ENCODE measurements at regions not wholly inside any gene's neighbourhood (a gene's known extent, or its start where the extent isn't known, plus 50 kb on each side); places are given as distances from the start of the nearest gene placed in this dataset.

GRCh38 chr18:77990131-77990530, 740.5 kb downstream of the GALR1 start:
- DNase-seq (ENCODE audit: low read depth), result no peak

GRCh38 chr18:77990901-77991300, 741.3 kb downstream of the GALR1 start:
- DNase-seq (ENCODE audit: low read depth), result no peak

DNA sequence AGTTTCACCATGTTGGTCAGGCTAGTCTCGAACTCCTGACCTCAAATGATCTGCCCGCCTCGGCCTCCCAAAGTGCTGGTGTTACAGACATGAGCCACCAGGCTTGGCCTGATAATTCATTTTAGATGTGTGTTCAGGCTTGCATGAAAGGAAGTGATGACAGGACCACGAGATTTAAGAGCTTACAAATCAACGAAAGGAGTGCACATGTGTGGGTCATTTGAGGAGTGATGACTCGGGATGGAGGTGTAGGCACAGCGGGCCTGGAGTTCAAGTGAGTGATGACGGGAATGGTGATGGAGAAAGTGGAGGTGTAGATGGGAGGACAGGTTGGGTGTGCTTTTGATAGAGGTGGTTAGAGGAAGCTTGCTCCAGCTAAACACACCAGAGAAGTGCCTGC, 742.4 kb downstream of the GALR1 start:
- no peak for DNase-seq (ENCODE audit: low read depth)

DNA sequence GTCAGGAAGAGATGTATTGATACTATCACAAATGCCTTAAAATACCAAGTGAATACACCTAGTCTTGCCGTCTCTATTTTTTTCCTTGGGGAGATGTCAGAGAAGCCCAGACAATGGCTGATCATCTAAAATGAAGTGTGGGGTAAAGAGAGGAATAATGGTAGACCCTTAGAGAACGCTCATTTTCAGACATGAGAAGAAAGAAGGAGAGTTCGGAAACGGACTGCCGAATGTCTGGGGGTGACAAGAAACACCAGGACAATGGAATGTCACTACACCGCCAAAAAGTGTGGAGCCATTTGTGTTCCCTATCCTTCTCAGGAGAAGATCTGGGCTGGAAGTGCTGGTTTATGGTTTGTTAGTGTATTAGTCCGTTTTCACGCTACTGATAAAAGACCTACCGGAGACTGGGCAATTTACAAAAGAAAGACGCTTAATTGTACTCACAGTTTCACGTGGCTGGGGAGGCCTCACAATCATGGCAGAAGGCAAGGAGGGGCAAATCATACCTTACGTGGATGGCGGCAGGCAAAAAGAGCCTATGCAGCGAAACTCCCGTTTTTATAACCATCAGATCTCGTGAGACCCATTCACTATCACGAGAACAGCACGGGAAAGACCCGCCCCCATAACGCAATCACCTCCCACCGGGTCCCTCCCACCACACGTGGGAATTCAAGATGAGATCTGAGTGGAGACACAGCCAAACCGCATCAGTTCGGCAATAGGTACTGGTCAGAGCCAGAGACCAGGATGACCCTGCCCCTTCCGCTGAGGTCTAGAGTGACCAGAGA, 743.7 kb downstream of the GALR1 start:
- DNase-seq (ENCODE audit: low read depth), result no peak

DNA sequence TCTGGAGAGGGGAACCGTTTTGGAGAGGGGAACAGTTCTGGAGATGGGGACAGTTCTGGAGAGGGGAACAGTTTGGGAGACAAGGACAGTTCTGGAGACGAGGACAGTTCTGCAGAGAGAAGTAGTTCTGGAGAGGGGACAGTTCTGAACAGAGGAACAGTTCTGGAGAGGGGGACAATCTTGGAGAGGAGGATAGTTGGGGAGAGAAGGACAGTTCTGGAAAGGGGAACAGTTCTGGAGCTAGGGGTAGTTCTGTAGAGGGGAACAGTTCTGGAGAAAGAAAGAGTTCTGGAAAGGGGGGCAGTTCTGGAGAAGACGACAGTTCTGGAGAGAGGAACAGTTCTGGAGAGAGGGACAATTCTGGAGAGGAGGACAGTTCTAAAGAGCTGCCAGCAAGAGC, 745.9 kb downstream of the GALR1 start:
- no peak for DNase-seq (ENCODE audit: low read depth)

DNA sequence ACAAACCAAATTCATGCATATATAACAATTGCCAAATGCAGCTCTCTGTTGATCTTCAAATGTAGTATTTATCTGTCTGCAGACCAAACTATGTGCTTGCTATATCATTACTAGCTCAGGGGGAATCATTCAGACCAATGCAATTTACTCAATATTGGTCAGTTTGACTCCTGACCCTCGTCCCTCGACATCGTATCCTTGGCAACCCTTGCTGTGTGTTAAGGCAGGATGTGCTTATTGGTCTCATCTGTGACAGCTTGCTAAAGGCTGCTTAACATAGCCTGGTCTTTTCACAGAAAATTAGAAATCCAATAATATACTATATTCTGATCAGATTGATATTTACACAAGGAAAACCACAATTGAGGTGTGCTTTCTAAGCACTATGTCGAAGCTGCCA, 747.1 kb downstream of the GALR1 start:
- DNase-seq (ENCODE audit: low read depth), result no peak

- DNase-seq (ENCODE audit: low read depth), result no peak
These were observed 752.2 kb downstream of the GALR1 start for GRCh38 chr18:78001811-78002210.

DNA sequence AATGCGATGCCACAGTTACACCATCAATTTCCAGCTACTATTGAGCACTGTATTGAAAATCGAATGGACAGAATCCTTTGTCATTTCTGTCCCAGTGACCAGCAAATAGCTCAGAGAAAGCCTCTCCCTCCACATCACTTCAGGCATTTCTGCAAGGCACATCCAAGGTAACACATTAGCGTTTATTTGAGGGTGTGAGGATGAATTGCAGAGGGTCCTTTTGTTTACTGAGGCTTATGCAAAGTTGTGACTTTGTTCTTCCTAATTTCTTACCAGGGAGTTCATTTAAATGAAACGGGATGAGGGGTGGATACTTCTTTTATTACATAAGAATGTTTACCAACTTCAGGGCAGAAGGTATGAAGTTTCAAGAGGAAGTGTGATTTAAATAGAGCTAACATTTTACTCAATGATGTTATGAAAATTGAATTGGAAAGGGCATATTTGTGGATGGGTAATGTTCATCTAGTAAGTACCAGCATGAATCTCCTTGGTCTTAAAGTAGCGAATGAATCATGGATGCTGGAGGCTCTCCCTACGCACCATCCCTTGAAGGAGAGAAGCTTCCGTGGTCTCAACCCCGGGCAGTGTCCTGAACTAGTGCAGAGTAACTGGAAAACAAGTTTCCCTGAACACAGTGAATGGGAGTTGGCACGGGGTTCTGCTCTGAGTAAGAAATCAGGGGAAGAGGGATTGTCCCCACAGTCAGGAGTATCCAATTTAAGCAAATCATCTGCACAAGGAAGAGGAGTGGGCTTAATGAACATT, 756.5 kb downstream of the GALR1 start:
- no peak for DNase-seq (ENCODE audit: low read depth)

DNA sequence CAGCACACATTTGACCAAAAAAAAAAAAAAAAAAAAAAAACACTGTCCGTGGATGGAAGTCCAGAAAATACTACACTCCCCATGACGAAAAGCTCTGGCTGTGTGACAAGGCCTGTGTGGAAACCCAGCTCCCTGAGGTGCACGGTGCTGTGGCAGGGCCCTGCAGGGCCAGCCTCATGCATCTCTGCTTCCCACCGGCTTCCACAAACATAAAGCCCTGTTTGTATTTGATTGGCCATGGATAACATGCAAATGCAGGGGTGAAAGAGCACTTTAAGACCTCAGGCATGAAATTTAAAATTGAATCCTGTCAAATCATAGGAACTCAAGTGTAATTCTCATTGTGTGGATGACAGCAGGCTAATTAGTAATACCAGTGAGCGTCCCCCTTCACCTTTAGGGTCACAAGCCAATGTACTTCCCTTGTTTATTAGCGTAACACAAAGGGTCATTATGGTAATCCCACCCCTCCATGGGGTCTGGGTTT, 757.2 kb downstream of the GALR1 start:
- no peak for DNase-seq (ENCODE audit: low read depth)

DNA sequence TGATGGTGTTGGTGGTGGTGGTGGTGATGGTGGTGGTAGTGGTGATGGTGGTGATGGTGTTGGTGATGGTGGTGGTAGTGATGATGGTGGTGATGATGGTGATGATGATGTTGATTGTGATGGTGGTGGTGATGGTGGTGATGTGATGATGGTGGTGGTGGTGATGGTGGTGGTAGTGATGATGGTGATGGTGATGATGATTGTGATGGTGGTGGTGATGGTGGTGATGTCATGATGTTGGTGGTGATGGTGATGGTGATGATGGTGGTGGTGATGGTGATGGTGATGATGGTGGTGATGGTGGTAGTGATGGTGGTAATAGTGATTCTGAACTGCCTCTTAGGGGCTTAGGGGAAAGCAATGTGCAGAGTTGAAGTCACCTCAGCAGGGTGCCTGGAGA, 760.7 kb downstream of the GALR1 start:
- DNase-seq (ENCODE audit: low read depth), result no peak

- DNase-seq (ENCODE audit: low read depth), result no peak
These were observed 768.2 kb downstream of the GALR1 start for GRCh38 chr18:78017869-78018268.

GRCh38 chr18:78021196-78021595, 771.5 kb downstream of the GALR1 start:
- DNase-seq (ENCODE audit: low read depth), result no peak

- no peak for DNase-seq (ENCODE audit: low read depth)
These were observed 781.9 kb downstream of the GALR1 start for GRCh38 chr18:78031589-78031988.

DNA sequence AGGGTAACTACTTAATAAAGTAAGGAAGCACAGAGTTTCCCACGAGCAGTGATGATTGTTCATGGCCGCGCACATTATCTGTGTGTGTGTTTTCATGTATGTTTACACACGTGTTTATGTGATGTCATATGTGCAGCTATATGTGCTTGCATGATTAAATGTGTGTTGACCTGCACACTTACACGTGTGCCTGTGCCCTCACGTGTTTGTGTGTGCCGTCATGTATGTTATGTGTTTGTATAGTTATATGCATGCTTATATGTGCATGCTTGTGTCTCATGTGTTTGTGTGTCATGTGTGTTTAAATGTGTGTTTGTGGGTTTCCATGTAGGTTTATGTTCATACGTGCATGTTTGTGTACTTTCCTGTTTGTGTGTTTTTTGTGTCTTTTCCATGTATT, 782.3 kb downstream of the GALR1 start:
- DNase-seq (ENCODE audit: low read depth), result no peak

GRCh38 chr18:78032574-78032973, 782.9 kb downstream of the GALR1 start:
- no peak for DNase-seq (ENCODE audit: low read depth)

GRCh38 chr18:78034755-78035154, 785.1 kb downstream of the GALR1 start:
- no peak for DNase-seq (ENCODE audit: low read depth)

GRCh38 chr18:78041218-78041617, 791.6 kb downstream of the GALR1 start:
- peak; percentile 1 for DNase-seq (ENCODE audit: low read depth)

DNA sequence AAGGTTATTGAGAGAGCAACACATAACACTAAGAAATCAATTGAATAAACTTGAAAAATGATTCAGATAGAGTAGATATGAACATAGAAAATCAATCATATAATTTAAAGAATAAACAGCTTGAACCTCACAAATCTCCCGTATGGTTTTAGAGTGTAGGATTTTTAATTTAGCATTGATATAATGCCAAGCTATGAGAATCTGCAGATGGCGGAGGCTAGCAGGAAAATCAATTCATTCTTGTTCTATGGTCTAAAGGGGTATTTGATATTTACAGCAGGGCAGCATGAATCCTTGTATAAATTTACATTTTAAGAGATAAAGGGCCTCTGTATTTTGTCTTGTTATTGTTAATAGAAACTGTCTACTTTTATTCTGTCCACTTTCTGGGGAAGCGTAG, 797.0 kb downstream of the GALR1 start:
- DNase-seq (ENCODE audit: low read depth), result no peak

- no peak for DNase-seq (ENCODE audit: low read depth)
These were observed 799.6 kb downstream of the GALR1 start for GRCh38 chr18:78049281-78049680.

DNA sequence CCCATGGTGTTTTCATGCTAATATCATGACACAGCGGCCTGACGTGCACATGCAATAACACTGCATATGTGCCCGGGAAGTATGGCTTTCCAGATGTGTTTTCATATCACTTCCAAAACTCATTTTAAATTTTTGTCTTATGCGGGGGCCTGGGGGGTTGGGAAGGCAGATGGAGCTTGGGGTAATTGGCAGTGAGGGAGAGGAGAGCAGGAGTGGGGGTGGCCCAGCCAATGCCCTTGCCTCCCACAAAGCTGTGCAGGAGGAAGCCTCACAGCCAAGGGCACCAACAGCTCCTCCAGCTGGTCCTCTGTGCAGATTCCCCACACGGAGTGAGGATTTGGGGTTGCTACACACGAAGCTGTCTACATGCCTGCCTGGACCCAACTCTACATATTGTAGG, 805.2 kb downstream of the GALR1 start:
- no peak for DNase-seq (ENCODE audit: low read depth)

GRCh38 chr18:78056011-78056410, 806.4 kb downstream of the GALR1 start:
- DNase-seq (ENCODE audit: low read depth), result no peak

GRCh38 chr18:78069784-78070664, 820.4 kb downstream of the GALR1 start:
- DNase-seq (ENCODE audit: low read depth), result no peak

All from amniotic epithelial cell (primary cell).